ENCODE measurements at regions not wholly inside any gene's neighbourhood (a gene's known extent, or its start where the extent isn't known, plus 50 kb on each side); places are given as distances from the start of the nearest gene placed in this dataset.

DNA sequence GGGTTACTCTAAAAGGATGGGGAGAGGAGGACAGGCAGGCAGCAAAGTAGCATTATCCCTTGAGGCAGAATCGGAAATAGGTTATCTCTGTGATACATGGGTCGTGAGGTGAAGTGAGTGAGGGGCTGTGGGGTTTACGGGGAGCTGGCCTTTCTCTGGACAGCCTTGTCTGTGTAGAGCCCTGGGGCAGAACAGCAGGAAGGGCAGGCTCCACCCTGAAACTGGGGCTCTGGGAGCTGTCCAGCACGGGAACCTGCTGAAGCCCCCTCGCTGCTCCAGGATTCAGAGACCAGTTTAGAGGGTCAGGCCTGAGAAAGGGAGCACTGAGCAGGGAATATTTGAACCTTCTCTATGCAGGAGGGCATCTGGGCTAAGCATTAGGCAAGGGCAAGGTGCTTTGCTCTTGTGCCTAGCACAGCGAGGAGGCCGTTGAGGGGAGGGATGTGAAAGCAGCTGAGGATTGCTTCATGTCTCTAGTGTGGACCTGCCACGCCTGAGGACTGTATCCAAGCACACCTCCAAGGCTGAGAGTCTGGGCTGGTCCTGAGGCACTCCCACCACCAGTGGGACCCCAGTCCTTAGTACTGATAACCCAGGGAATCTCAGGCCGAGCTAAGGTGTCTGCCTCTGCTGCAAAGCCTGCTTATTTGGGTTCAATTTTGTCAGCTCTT, 55.8 kb downstream of the NAV1 start:
- Histone ChIP-seq H3K4me3 (ENCODE audit: low read depth, low read length) (no peak overlapping the region), H3K36me3 (ENCODE audit: control insufficient read depth, insufficient read depth, low read length) (no peaks in the 10 kb centered on the region), H3K27me3 (ENCODE audit: control insufficient read depth, insufficient read depth, low read length) (no peaks in the 10 kb centered on the region)
- DNase-seq (ENCODE audit: low read depth) = no peak
- TF ChIP-seq, protein P1, sequence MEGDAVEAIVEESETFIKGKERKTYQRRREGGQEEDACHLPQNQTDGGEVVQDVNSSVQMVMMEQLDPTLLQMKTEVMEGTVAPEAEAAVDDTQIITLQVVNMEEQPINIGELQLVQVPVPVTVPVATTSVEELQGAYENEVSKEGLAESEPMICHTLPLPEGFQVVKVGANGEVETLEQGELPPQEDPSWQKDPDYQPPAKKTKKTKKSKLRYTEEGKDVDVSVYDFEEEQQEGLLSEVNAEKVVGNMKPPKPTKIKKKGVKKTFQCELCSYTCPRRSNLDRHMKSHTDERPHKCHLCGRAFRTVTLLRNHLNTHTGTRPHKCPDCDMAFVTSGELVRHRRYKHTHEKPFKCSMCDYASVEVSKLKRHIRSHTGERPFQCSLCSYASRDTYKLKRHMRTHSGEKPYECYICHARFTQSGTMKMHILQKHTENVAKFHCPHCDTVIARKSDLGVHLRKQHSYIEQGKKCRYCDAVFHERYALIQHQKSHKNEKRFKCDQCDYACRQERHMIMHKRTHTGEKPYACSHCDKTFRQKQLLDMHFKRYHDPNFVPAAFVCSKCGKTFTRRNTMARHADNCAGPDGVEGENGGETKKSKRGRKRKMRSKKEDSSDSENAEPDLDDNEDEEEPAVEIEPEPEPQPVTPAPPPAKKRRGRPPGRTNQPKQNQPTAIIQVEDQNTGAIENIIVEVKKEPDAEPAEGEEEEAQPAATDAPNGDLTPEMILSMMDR (IDR thresholded peaks at IDR 0.05; ENCODE audit: insufficient read depth, low read length, poor library complexity, severe bottlenecking) = no peak

DNA sequence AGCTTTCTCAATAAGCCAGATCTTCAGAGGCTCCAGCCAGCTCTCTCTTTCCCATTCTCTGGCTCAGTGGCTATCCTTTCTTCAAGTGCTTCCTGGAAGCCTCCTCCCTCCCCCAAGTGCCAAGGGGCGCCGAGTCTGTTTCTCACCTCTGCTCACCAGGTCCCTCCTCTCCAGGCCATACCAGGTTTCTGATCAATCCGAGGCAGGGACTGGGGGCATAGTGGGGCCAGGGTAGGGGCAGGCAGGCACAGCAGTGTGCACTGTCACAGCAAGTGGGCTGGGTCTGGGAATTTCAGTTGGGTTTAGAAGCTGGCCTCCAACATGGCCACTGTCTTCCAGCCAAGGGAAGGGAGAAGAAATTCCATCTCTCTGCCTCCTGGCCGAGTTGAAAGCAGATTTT, 56.5 kb downstream of the NAV1 start:
- no peaks in the 10 kb centered on the region for H3K27me3 ChIP-seq (ENCODE audit: control insufficient read depth, insufficient read depth, low read length)
- DNase-seq (ENCODE audit: low read depth) = no peak
- TF ChIP-seq, protein P1 (IDR thresholded peaks at IDR 0.05; ENCODE audit: insufficient read depth, low read length, poor library complexity, severe bottlenecking) = no peak
- H3K4me3 ChIP-seq (ENCODE audit: low read depth, low read length) = no peak overlapping the region
- no peaks in the 10 kb centered on the region for H3K36me3 ChIP-seq (ENCODE audit: control insufficient read depth, insufficient read depth, low read length)

DNA sequence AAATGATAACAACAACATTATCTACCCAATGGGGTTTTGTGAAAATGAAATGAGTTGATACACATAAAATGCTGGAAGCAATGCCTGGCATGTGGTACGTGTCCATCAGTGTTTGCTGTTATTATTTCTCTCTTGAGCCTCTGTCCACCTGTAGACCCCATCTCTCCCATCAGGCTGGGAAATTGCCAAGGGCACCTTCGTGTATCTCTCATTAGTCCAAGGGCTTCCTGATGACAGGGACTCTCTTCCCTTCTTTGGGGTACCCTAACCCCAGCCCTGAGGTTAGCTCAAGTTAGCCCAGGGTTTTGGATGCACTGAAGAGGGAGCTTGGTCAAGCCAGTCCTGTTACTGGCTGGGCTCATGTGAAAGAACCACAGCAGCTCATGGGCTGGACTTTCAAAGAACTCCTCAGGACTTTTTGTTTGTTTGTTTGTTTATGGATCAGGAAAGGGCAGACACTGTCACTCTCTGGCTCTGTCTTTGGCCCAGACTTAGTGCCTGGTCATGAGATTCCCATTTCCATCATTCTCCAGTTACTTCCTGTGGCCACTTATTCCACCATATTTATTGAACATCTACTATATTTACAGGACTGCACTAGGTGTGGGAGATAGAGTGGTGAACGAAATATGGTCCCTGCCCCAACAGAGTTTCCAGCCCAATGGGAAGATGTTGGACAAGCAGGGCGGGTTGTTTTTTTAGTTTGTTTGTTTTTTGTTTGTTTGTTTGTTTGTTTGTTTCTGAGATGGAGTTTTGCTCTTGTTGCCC, 57.4 kb downstream of the NAV1 start:
- no peak for DNase-seq (ENCODE audit: low read depth)
- TF ChIP-seq, protein P1 (IDR thresholded peaks at IDR 0.05; ENCODE audit: insufficient read depth, low read length, poor library complexity, severe bottlenecking) = no peak

DNA sequence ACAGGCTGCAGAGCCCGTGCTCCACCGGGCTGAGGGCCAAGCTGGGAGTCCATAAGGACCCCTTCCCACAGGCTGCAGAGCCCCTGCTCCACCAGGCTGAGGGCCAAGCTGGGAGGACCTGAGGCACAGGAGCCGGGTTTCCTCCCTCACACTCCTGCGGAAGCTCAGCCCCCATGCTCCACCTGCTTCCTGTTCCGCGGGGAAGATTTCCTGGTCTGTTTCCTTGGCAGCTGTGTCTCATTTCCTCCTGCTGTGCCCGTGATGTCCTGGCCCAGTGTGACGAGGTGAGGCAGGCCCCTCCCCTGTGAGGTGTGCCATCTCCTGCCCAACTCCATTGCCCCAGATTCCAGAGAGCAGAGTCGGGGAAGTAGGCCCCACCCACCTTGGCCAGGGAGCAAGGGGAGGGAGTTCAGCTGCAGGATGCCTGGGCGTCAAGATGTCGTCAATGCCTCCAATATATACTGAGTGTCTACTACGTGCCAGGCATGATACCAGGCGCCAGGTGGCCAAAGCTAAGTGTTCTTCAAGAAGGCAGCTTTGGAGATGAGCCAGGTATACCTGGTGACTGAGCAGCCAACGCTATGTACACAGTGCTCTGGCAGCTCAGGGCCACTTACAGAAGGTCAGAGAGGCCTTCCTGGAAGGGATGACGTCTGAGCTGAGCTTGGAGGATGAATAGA, 58.8 kb downstream of the NAV1 start:
- H3K4me3 ChIP-seq (ENCODE audit: low read depth, low read length) = no peak overlapping the region
- no peak for DNase-seq (ENCODE audit: low read depth)
- TF ChIP-seq, protein P1 (IDR thresholded peaks at IDR 0.05; ENCODE audit: insufficient read depth, low read length, poor library complexity, severe bottlenecking) = no peak
- no peaks in the 10 kb centered on the region for H3K27me3 ChIP-seq (ENCODE audit: control insufficient read depth, insufficient read depth, low read length)
- H3K36me3 ChIP-seq (ENCODE audit: control insufficient read depth, insufficient read depth, low read length) = no peaks in the 10 kb centered on the region

More for the DNA sequence above, 57.4 kb downstream of the NAV1 start:
- H3K36me3 ChIP-seq (ENCODE audit: control insufficient read depth, insufficient read depth, low read length) = no peaks in the 10 kb centered on the region
- no peaks in the 10 kb centered on the region for H3K27me3 ChIP-seq (ENCODE audit: control insufficient read depth, insufficient read depth, low read length)
- H3K4me3 ChIP-seq (ENCODE audit: low read depth, low read length) = no peak overlapping the region

DNA sequence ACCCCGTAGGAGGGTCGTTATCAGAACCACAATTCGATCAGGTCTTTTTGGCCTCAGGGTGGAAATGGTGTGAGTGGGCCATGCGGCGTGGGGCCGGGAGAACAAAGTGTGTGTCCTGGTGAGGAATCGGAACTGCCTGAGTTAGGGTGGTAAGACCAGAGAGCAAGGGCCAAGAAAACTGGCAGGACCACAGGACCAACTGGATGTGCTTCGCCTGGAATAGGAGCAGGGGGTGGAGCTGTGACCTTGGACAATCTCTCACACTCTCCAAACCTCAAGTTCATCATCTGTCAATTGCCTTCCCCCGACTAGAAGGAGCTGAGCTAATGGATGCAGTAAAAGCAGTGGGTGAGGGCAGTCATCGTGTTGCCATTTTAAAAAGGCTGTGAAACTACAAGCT, 59.5 kb downstream of the NAV1 start:
- no peak for DNase-seq (ENCODE audit: low read depth)
- no peak overlapping the region for H3K4me3 ChIP-seq (ENCODE audit: low read depth, low read length)
- H3K36me3 ChIP-seq (ENCODE audit: control insufficient read depth, insufficient read depth, low read length) = no peaks in the 10 kb centered on the region
- TF ChIP-seq, protein P1 (IDR thresholded peaks at IDR 0.05; ENCODE audit: insufficient read depth, low read length, poor library complexity, severe bottlenecking) = no peak
- no peaks in the 10 kb centered on the region for H3K27me3 ChIP-seq (ENCODE audit: control insufficient read depth, insufficient read depth, low read length)

Data from kidney epithelial cell (primary cell).